ENCODE measurements at regions not wholly inside any gene's neighbourhood (a gene's known extent, or its start where the extent isn't known, plus 50 kb on each side); places are given as distances from the start of the nearest gene placed in this dataset.

GRCh38 chr5:33238826-33239695 is 201.7 kb upstream of the TARS1 start:
- TF ChIP-seq POLR2A (IDR thresholded peaks at IDR 0.05) (no peak), CTCF (IDR thresholded peaks at IDR 0.05) (no peak)

All from uterus (tissue), 2 donors.